ENCODE measurements at regions not wholly inside any gene's neighbourhood (a gene's known extent, or its start where the extent isn't known, plus 50 kb on each side); places are given as distances from the start of the nearest gene placed in this dataset.

- TF ChIP-seq CTCF (IDR thresholded peaks at IDR 0.05): no peak
- no peak for TF ChIP-seq POLR2A (IDR thresholded peaks at IDR 0.05)
These were observed 615.5 kb upstream of the MKI67 start for GRCh38 chr10:128741680-128742079.
